Osteocyte (in vitro differentiated cells): ENCODE measurements at regions not wholly inside any gene's neighbourhood (a gene's known extent, or its start where the extent isn't known, plus 50 kb on each side); places are given as distances from the start of the nearest gene placed in this dataset.

Source experiments
- DNase-seq: peaks from one replicate; pipeline ENCODE4 v3.0.0; 2021; ENCODE audit warnings: mixed read lengths; ENCODE audit not compliant: unreplicated experiment; ENCODE audit errors: extremely low spot score
- H3K27ac Mint-ChIP-seq: one replicate; pipeline ENCODE4 v1.8.0; 2021; ENCODE audit warnings: mild to moderate bottlenecking, mixed read lengths; ENCODE audit not compliant: unreplicated experiment
- H3K27me3 Mint-ChIP-seq: one replicate; pipeline ENCODE4 v1.8.0; 2021; ENCODE audit warnings: mixed read lengths; ENCODE audit not compliant: unreplicated experiment
- H3K36me3 Mint-ChIP-seq: one replicate; pipeline ENCODE4 v1.8.0; 2021; ENCODE audit warnings: mixed read lengths; ENCODE audit not compliant: unreplicated experiment
- H3K4me1 Mint-ChIP-seq: one replicate; pipeline ENCODE4 v1.8.0; 2021; ENCODE audit warnings: mixed read lengths; ENCODE audit not compliant: unreplicated experiment
- H3K4me3 Mint-ChIP-seq: one replicate; pipeline ENCODE4 v1.8.0; 2021; ENCODE audit warnings: mild to moderate bottlenecking, moderate library complexity, mixed read lengths; ENCODE audit not compliant: unreplicated experiment
- H3K9me3 Mint-ChIP-seq: one replicate; pipeline ENCODE4 v1.8.0; 2021; ENCODE audit warnings: mixed read lengths; ENCODE audit not compliant: unreplicated experiment
- TF ChIP-seq, protein P1 (sequence below): fragments of 200-600 bp; sonication (generic); IDR thresholded peaks from 2 replicates; pipeline ENCODE4 v1.5.0; 2021; ENCODE audit warnings: antibody characterized with exemption, mild to moderate bottlenecking, moderate library complexity

GRCh38 chr7:130925136-130925794 is 191.3 kb upstream of the KLF14 start:
- Mint-ChIP-seq H3K9me3 (no peaks in the 10 kb centered on the region), H3K27ac (no peak overlapping the region), H3K4me1 (peaks cover 33% of the 10 kb centered on the region), H3K4me3 (no peak overlapping the region), H3K27me3 (no peaks in the 10 kb centered on the region), H3K36me3 (peaks cover 17% of the 10 kb centered on the region)
- DNase-seq: no peak
- TF ChIP-seq, protein P1, sequence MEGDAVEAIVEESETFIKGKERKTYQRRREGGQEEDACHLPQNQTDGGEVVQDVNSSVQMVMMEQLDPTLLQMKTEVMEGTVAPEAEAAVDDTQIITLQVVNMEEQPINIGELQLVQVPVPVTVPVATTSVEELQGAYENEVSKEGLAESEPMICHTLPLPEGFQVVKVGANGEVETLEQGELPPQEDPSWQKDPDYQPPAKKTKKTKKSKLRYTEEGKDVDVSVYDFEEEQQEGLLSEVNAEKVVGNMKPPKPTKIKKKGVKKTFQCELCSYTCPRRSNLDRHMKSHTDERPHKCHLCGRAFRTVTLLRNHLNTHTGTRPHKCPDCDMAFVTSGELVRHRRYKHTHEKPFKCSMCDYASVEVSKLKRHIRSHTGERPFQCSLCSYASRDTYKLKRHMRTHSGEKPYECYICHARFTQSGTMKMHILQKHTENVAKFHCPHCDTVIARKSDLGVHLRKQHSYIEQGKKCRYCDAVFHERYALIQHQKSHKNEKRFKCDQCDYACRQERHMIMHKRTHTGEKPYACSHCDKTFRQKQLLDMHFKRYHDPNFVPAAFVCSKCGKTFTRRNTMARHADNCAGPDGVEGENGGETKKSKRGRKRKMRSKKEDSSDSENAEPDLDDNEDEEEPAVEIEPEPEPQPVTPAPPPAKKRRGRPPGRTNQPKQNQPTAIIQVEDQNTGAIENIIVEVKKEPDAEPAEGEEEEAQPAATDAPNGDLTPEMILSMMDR: no peak

DNA sequence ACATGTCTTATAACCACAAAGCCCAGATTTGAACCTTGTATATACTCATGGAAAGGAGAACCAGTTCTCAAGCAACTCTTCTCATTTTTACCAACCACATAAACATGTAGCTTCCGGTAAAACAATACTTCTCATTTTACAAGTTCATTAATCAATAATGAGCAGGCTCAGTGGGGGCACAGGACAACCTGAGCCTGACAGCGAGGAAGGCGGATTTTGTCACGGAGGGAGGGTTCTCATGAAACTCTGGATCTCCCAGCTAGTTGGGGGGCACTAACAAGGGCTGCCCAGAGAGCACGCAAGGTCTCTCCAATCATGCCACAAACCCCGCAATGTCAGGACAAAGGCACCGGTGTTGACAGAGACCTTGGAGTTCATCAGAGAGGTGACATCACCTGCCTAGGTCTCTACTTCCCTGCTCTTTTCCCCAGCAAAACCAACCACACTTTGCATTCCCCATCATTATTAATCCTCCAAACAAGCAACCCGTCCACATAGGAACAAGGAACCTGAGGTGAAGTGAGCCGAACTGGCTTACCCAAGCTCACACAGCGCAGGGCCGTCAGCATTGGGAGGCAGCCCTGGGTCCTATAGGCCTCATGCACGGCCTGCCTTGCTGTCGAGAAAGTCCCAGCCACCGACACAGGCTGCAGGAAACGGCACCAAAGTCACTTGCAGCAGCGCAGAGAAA is 192.1 kb upstream of the KLF14 start:
- Mint-ChIP-seq H3K4me3 (no peak overlapping the region), H3K4me1 (peaks cover 25% of the 10 kb centered on the region), H3K27me3 (no peaks in the 10 kb centered on the region)

GRCh38 chr7:130927062-130927461 is 193.1 kb upstream of the KLF14 start:
- H3K27ac Mint-ChIP-seq: no peak overlapping the region

More for the DNA sequence above, 192.1 kb upstream of the KLF14 start:
- no peak for DNase-seq
- TF ChIP-seq, protein P1: no peak
- Mint-ChIP-seq H3K27ac (no peak overlapping the region), H3K36me3 (peaks cover 16% of the 10 kb centered on the region), H3K9me3 (no peaks in the 10 kb centered on the region)

GRCh38 chr7:130927564-130927963 is 193.6 kb upstream of the KLF14 start:
- no peak for DNase-seq
- Mint-ChIP-seq H3K4me3 (no peak overlapping the region), H3K27ac (no peak overlapping the region), H3K36me3 (peaks cover 16% of the 10 kb centered on the region), H3K9me3 (no peaks in the 10 kb centered on the region), H3K4me1 (peaks cover 12% of the 10 kb centered on the region), H3K27me3 (no peaks in the 10 kb centered on the region)
- TF ChIP-seq, protein P1: no peak

More at GRCh38 chr7:130927062-130927461, 193.1 kb upstream of the KLF14 start:
- no peaks in the 10 kb centered on the region for H3K9me3 Mint-ChIP-seq
- peaks cover 15% of the 10 kb centered on the region for H3K4me1 Mint-ChIP-seq
- TF ChIP-seq, protein P1: no peak
- peaks cover 16% of the 10 kb centered on the region for H3K36me3 Mint-ChIP-seq
- no peak for DNase-seq
- no peaks in the 10 kb centered on the region for H3K27me3 Mint-ChIP-seq
- H3K4me3 Mint-ChIP-seq: no peak overlapping the region

- H3K27me3 Mint-ChIP-seq: no peaks in the 10 kb centered on the region
- peaks cover 13% of the 10 kb centered on the region for H3K36me3 Mint-ChIP-seq
- no peak for DNase-seq
- no peak overlapping the region for H3K27ac Mint-ChIP-seq
- H3K4me1 Mint-ChIP-seq: peaks cover 5% of the 10 kb centered on the region
- TF ChIP-seq, protein P1: no peak
- H3K9me3 Mint-ChIP-seq: no peaks in the 10 kb centered on the region
- no peak overlapping the region for H3K4me3 Mint-ChIP-seq
Observed at GRCh38 chr7:130929896-130930659, 196.1 kb upstream of the KLF14 start.
